Activated naive CD4-positive, alpha-beta T cell treated with anti-CD3 and anti-CD28 coated beads for 36 hours (primary cell): ENCODE measurements at regions not wholly inside any gene's neighbourhood (a gene's known extent, or its start where the extent isn't known, plus 50 kb on each side); places are given as distances from the start of the nearest gene placed in this dataset.
"Not testable (repeated sequence)": the region's sequence is repeated elsewhere in the genome, so short reads cannot be mapped to it uniquely, and the experiment has no call there.

ENCODE experiments used
- CTCF ChIA-PET: fragments of 350-600 bp; sonication (Branson Sonifier 250); formaldehyde crosslinking; loops from one replicate; lab custom pipeline; 2021; ENCODE audit warnings: antibody characterized with exemption; lab: Charles Lee
- DNase-seq: peaks from one replicate; pipeline ENCODE4 v3.0.0-alpha.2; 2020
- H3K27ac Mint-ChIP-seq: one replicate; pipeline ENCODE4 v1.8.0; 2021; ENCODE audit warnings: mild to moderate bottlenecking, mixed read lengths
- H3K27me3 Mint-ChIP-seq: one replicate; pipeline ENCODE4 v1.8.0; 2021; ENCODE audit warnings: low read depth, mixed read lengths
- H3K36me3 Mint-ChIP-seq: one replicate; pipeline ENCODE4 v1.8.0; 2021; ENCODE audit warnings: low read depth, mixed read lengths
- H3K4me1 Mint-ChIP-seq: one replicate; pipeline ENCODE4 v1.8.0; 2021; ENCODE audit warnings: low read depth, mixed read lengths
- H3K4me3 Mint-ChIP-seq: one replicate; pipeline ENCODE4 v1.8.0; 2021; ENCODE audit warnings: mild to moderate bottlenecking, moderate library complexity, mixed read lengths
- H3K9me3 Mint-ChIP-seq: one replicate; pipeline ENCODE4 v1.8.0; 2021; ENCODE audit warnings: mixed read lengths
- intact Hi-C: fragments of 100-400 bp; cut with micrococcal nuclease; formaldehyde crosslinking; loops from one replicate; pipeline ENCODE4 v1.15.1; 2023

GRCh38 chr7:81439591-81439990 lies 330.3 kb downstream of the HGF start:
- Mint-ChIP-seq H3K36me3 (no peaks in the 10 kb centered on the region), H3K4me3 (no peak overlapping the region), H3K27me3 (no peaks in the 10 kb centered on the region), H3K4me1 (no peaks in the 10 kb centered on the region), H3K27ac (no peak overlapping the region), H3K9me3 (peaks cover 4% of the 10 kb centered on the region)
- CTCF ChIA-PET: no interaction called here
- DNase-seq: no peak
- intact Hi-C loops: no loop called here

- intact Hi-C loops, H3K36me3 Mint-ChIP-seq, H3K27me3 Mint-ChIP-seq, DNase-seq, H3K9me3 Mint-ChIP-seq, H3K4me1 Mint-ChIP-seq, H3K4me3 Mint-ChIP-seq, H3K27ac Mint-ChIP-seq: not testable (repeated sequence)
- CTCF ChIA-PET: interaction anchor here (0.6 kb wide), 2 partner anchors 392 to 874 kb away, joined by 3 to 4 read pairs; no protein-coding TSS in a partner anchor
Measured at GRCh38 chr7:81437160-81437559, 332.7 kb downstream of the HGF start.

- Mint-ChIP-seq H3K36me3 (no peaks in the 10 kb centered on the region), H3K27me3 (no peaks in the 10 kb centered on the region), H3K9me3 (peaks cover 4% of the 10 kb centered on the region), H3K4me1 (no peaks in the 10 kb centered on the region), H3K27ac (no peak overlapping the region), H3K4me3 (no peak overlapping the region)
- CTCF ChIA-PET: no interaction called here
- no peak for DNase-seq
- intact Hi-C loops: no loop called here
Measured at GRCh38 chr7:81433692-81434331, 336.0 kb downstream of the HGF start.

- Mint-ChIP-seq H3K9me3 (peaks cover 4% of the 10 kb centered on the region), H3K4me1 (no peaks in the 10 kb centered on the region), H3K36me3 (no peaks in the 10 kb centered on the region), H3K4me3 (no peak overlapping the region), H3K27ac (no peak overlapping the region), H3K27me3 (no peaks in the 10 kb centered on the region)
- CTCF ChIA-PET: no interaction called here
- DNase-seq: no peak
- intact Hi-C loops: no loop called here
Measured at GRCh38 chr7:81433206-81433605, 336.6 kb downstream of the HGF start.

- no peak overlapping the region for H3K27ac Mint-ChIP-seq
Measured at GRCh38 chr7:81430761-81431160, 339.1 kb downstream of the HGF start.

GRCh38 chr7:81430150-81430549 lies 339.7 kb downstream of the HGF start:
- H3K4me1 Mint-ChIP-seq: no peaks in the 10 kb centered on the region
- intact Hi-C loops: no loop called here
- H3K4me3 Mint-ChIP-seq: no peak overlapping the region
- H3K9me3 Mint-ChIP-seq: peaks cover 1% of the 10 kb centered on the region
- no peak overlapping the region for H3K27ac Mint-ChIP-seq
- CTCF ChIA-PET: no interaction called here
- no peaks in the 10 kb centered on the region for H3K27me3 Mint-ChIP-seq
- H3K36me3 Mint-ChIP-seq: no peaks in the 10 kb centered on the region
- no peak for DNase-seq

More at GRCh38 chr7:81430761-81431160, 339.1 kb downstream of the HGF start:
- peaks cover 1% of the 10 kb centered on the region for H3K9me3 Mint-ChIP-seq
- H3K4me3 Mint-ChIP-seq: no peak overlapping the region
- DNase-seq: no peak
- intact Hi-C loops: no loop called here
- no peaks in the 10 kb centered on the region for H3K27me3 Mint-ChIP-seq
- H3K4me1 Mint-ChIP-seq: no peaks in the 10 kb centered on the region
- no peaks in the 10 kb centered on the region for H3K36me3 Mint-ChIP-seq
- CTCF ChIA-PET: no interaction called here

GRCh38 chr7:81427461-81427860 lies 342.4 kb downstream of the HGF start:
- CTCF ChIA-PET: no interaction called here
- Mint-ChIP-seq H3K27me3 (no peaks in the 10 kb centered on the region), H3K4me3 (no peak overlapping the region), H3K9me3 (peaks cover 1% of the 10 kb centered on the region), H3K4me1 (no peaks in the 10 kb centered on the region), H3K36me3 (no peaks in the 10 kb centered on the region), H3K27ac (no peak overlapping the region)
- DNase-seq: no peak
- intact Hi-C loops: no loop called here

- intact Hi-C loops: no loop called here
- H3K9me3 Mint-ChIP-seq: no peaks in the 10 kb centered on the region
- no peaks in the 10 kb centered on the region for H3K27me3 Mint-ChIP-seq
- H3K36me3 Mint-ChIP-seq: no peaks in the 10 kb centered on the region
- H3K4me3 Mint-ChIP-seq: no peak overlapping the region
- no peak overlapping the region for H3K27ac Mint-ChIP-seq
- CTCF ChIA-PET: interaction anchor here (0.6 kb wide), 1 partner anchor 1886 kb away, joined by 3 read pairs; no protein-coding TSS in a partner anchor
- H3K4me1 Mint-ChIP-seq: no peaks in the 10 kb centered on the region
- no peak for DNase-seq
Measured at GRCh38 chr7:81420526-81421226, 349.2 kb downstream of the HGF start.

GRCh38 chr7:81419731-81420130 lies 350.1 kb downstream of the HGF start:
- intact Hi-C loops: no loop called here
- Mint-ChIP-seq H3K4me1 (no peaks in the 10 kb centered on the region), H3K27ac (no peak overlapping the region), H3K4me3 (no peak overlapping the region), H3K36me3 (no peaks in the 10 kb centered on the region), H3K27me3 (no peaks in the 10 kb centered on the region), H3K9me3 (no peaks in the 10 kb centered on the region)
- DNase-seq: no peak
- CTCF ChIA-PET: no interaction called here

- DNase-seq: no peak
- Mint-ChIP-seq H3K9me3 (no peaks in the 10 kb centered on the region), H3K36me3 (no peaks in the 10 kb centered on the region), H3K4me3 (no peak overlapping the region), H3K27me3 (no peaks in the 10 kb centered on the region), H3K27ac (no peak overlapping the region), H3K4me1 (no peaks in the 10 kb centered on the region)
- CTCF ChIA-PET: no interaction called here
- intact Hi-C loops: no loop called here
Measured at GRCh38 chr7:81416659-81417058, 353.2 kb downstream of the HGF start.

- intact Hi-C loops: no loop called here
- no peaks in the 10 kb centered on the region for H3K36me3 Mint-ChIP-seq
Measured at GRCh38 chr7:81415181-81415580, 354.7 kb downstream of the HGF start.

GRCh38 chr7:81414411-81414810 lies 355.4 kb downstream of the HGF start:
- Mint-ChIP-seq H3K36me3 (no peaks in the 10 kb centered on the region), H3K27ac (no peak overlapping the region), H3K4me3 (no peak overlapping the region), H3K27me3 (no peaks in the 10 kb centered on the region), H3K4me1 (no peaks in the 10 kb centered on the region), H3K9me3 (no peaks in the 10 kb centered on the region)
- DNase-seq: no peak
- CTCF ChIA-PET: no interaction called here
- intact Hi-C loops: no loop called here

More at GRCh38 chr7:81415181-81415580, 354.7 kb downstream of the HGF start:
- Mint-ChIP-seq H3K27me3 (no peaks in the 10 kb centered on the region), H3K9me3 (no peaks in the 10 kb centered on the region), H3K4me1 (no peaks in the 10 kb centered on the region), H3K27ac (no peak overlapping the region), H3K4me3 (no peak overlapping the region)
- no peak for DNase-seq
- CTCF ChIA-PET: no interaction called here

- H3K4me3 Mint-ChIP-seq: no peak overlapping the region
- H3K27me3 Mint-ChIP-seq: no peaks in the 10 kb centered on the region
- intact Hi-C loops: no loop called here
- no peak overlapping the region for H3K27ac Mint-ChIP-seq
- H3K4me1 Mint-ChIP-seq: no peaks in the 10 kb centered on the region
- H3K9me3 Mint-ChIP-seq: no peaks in the 10 kb centered on the region
- CTCF ChIA-PET: no interaction called here
- H3K36me3 Mint-ChIP-seq: no peaks in the 10 kb centered on the region
- no peak for DNase-seq
Measured at GRCh38 chr7:81410471-81411117, 359.3 kb downstream of the HGF start.
